Fibroblast of lung (primary cell): ENCODE measurements at regions not wholly inside any gene's neighbourhood (a gene's known extent, or its start where the extent isn't known, plus 50 kb on each side); places are given as distances from the start of the nearest gene placed in this dataset.

Source experiments
- DNase-seq, 2 donors: peaks; one replicate each; pipeline versions ENCODE4 v3.0.0 to v3.0.0-alpha.2; 2010; ENCODE audit warnings: low read depth in 2 of 2
- H2AFZ ChIP-seq: 2 replicates; pipeline ENCODE4 v1.5.1; 2012; ENCODE audit warnings: low read length, control low read depth, inconsistent platforms
- H3K27ac ChIP-seq: 2 replicates; pipeline ENCODE4 v1.5.1; 2011; ENCODE audit warnings: low read length, control low read depth; ENCODE audit not compliant: insufficient read depth
- H3K27me3 ChIP-seq: 2 replicates; pipeline ENCODE4 v1.5.1; 2011; ENCODE audit warnings: mild to moderate bottlenecking, low read length; ENCODE audit not compliant: control insufficient read depth, insufficient read depth
- H3K36me3 ChIP-seq: 2 replicates; pipeline ENCODE4 v1.5.1; 2011; ENCODE audit warnings: low read length; ENCODE audit not compliant: control insufficient read depth, insufficient read depth
- H3K4me1 ChIP-seq: 2 replicates; pipeline ENCODE4 v1.5.1; 2011; ENCODE audit warnings: low read length; ENCODE audit not compliant: control insufficient read depth, insufficient read depth; ENCODE audit errors: extremely low read depth
- H3K4me2 ChIP-seq: 2 replicates; pipeline ENCODE4 v1.5.1; 2011; ENCODE audit warnings: low read length, control low read depth; ENCODE audit not compliant: insufficient read depth; ENCODE audit errors: extremely low read depth
- H3K4me3 ChIP-seq, 4 experiments: fragments of 200-600 bp in 1 of 4; sonication (generic) in 1 of 4; replicated peaks in 1 of 4; 2 replicates each; pipeline ENCODE4 v1.5.1; 2011 to 2016; ENCODE audit warnings: low read length in 4 of 4, low read depth in 3 of 4, mild to moderate bottlenecking in 3 of 4, control low read depth in 2 of 4, inconsistent platforms in 1 of 4, mixed read lengths in 1 of 4; ENCODE audit not compliant: insufficient read depth in 1 of 4; ENCODE audit errors: control extremely low read depth in 1 of 4
- H3K79me2 ChIP-seq: 2 replicates; pipeline ENCODE4 v1.5.1; 2012; ENCODE audit warnings: mild to moderate bottlenecking, low read length, inconsistent platforms; ENCODE audit not compliant: control insufficient read depth, insufficient read depth
- H3K9ac ChIP-seq: 2 replicates; pipeline ENCODE4 v1.5.1; 2011; ENCODE audit warnings: mild to moderate bottlenecking, low read length, control low read depth; ENCODE audit not compliant: insufficient read depth
- H3K9me3 ChIP-seq: 2 replicates; pipeline ENCODE4 v1.5.1; 2012; ENCODE audit warnings: low read depth, low read length; ENCODE audit not compliant: control insufficient read depth, insufficient read depth
- H4K20me1 ChIP-seq: 2 replicates; pipeline ENCODE4 v1.5.1; 2011; ENCODE audit warnings: low read length; ENCODE audit not compliant: control insufficient read depth, insufficient read depth; ENCODE audit errors: extremely low read depth
- EZH2 ChIP-seq: IDR thresholded peaks from 2 replicates; pipeline ENCODE4 v1.5.1; 2012; ENCODE audit warnings: low read length, control low read depth, mild to moderate bottlenecking; ENCODE audit errors: missing control alignments
- TF ChIP-seq, protein P1 (sequence below), 2 donors: IDR thresholded peaks in 1 of 2; conservative IDR thresholded peaks in 1 of 2; 1 replicate in 1 of 2; 2 replicates in 1 of 2; pipeline ENCODE4 v1.5.1; 2011 to 2012; ENCODE audit warnings: low read length in 2 of 2, control low read depth in 1 of 2, inconsistent platforms in 1 of 2, low read depth in 1 of 2, mild to moderate bottlenecking in 1 of 2

DNA sequence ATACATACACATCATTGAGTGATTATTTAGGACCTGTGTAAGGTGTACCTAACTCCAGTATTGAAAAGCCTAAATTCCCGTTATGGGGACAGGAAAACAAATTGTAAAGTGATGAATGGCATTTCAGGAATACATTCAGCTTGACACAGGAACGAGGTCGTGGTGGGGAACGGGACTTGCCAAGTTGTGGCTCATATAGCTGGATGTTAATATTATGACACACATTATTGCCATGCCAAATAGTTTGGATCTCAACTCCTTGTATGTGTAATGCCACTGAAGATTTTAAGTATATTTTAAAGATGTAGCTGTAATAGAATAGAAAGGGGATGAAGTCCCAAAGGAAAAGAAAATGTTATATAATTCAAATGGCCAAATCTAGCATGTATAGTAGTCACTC, 227.2 kb upstream of the GOLIM4 start:
- H3K79me2 ChIP-seq: no peaks in the 10 kb centered on the region
- TF ChIP-seq, protein P1, sequence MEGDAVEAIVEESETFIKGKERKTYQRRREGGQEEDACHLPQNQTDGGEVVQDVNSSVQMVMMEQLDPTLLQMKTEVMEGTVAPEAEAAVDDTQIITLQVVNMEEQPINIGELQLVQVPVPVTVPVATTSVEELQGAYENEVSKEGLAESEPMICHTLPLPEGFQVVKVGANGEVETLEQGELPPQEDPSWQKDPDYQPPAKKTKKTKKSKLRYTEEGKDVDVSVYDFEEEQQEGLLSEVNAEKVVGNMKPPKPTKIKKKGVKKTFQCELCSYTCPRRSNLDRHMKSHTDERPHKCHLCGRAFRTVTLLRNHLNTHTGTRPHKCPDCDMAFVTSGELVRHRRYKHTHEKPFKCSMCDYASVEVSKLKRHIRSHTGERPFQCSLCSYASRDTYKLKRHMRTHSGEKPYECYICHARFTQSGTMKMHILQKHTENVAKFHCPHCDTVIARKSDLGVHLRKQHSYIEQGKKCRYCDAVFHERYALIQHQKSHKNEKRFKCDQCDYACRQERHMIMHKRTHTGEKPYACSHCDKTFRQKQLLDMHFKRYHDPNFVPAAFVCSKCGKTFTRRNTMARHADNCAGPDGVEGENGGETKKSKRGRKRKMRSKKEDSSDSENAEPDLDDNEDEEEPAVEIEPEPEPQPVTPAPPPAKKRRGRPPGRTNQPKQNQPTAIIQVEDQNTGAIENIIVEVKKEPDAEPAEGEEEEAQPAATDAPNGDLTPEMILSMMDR (conservative IDR thresholded peaks at IDR 0.05 in 1 of 2, IDR thresholded peaks at IDR 0.05 in 1 of 2; ENCODE audit: low read depth in 1 of 2, low read length in 2 of 2): no peak
- no peak for TF ChIP-seq EZH2

DNA sequence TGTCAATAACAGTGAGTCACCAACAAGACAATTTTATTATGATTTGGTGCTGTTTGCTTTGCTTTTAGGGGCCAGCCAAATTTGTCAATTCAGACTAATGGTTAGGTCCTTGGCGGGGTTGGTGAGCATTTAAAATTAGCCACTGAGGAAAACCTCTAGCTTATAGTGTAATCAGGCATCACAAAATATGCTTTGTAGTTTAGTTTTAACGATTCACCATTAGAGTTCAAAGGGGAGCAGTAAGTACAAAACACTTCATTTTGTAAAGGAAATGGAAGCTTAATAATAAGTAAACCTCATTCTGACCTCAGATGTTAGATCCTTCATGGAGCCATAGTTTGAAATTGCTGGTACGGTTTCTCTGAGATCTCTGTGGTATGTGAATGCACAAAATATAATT, 218.4 kb upstream of the GOLIM4 start:
- Histone ChIP-seq H3K27me3 (no peaks in the 10 kb centered on the region), H3K79me2 (no peaks in the 10 kb centered on the region), H3K27ac (no peak overlapping the region), H2AFZ (no peak overlapping the region), H3K9ac (no peak overlapping the region), H3K9me3 (no peaks in the 10 kb centered on the region), H3K4me2 (no peak overlapping the region), H4K20me1 (no peaks in the 10 kb centered on the region), H3K36me3 (no peaks in the 10 kb centered on the region), H3K4me3 (no peak overlapping the region), H3K4me1 (no peaks in the 10 kb centered on the region)
- TF ChIP-seq EZH2: no peak
- TF ChIP-seq, protein P1 (conservative IDR thresholded peaks at IDR 0.05 in 1 of 2, IDR thresholded peaks at IDR 0.05 in 1 of 2; ENCODE audit: low read depth in 1 of 2, low read length in 2 of 2): no peak
- no peak for DNase-seq

More for the DNA sequence above, 227.2 kb upstream of the GOLIM4 start:
- Histone ChIP-seq H3K27ac (no peak overlapping the region), H3K9me3 (no peaks in the 10 kb centered on the region), H3K27me3 (no peaks in the 10 kb centered on the region), H3K4me1 (no peaks in the 10 kb centered on the region), H3K4me3 (no peak overlapping the region), H3K9ac (no peak overlapping the region), H4K20me1 (no peaks in the 10 kb centered on the region), H3K36me3 (no peaks in the 10 kb centered on the region), H3K4me2 (no peak overlapping the region), H2AFZ (no peak overlapping the region)
- peak; percentile 49 to 51 for DNase-seq

DNA sequence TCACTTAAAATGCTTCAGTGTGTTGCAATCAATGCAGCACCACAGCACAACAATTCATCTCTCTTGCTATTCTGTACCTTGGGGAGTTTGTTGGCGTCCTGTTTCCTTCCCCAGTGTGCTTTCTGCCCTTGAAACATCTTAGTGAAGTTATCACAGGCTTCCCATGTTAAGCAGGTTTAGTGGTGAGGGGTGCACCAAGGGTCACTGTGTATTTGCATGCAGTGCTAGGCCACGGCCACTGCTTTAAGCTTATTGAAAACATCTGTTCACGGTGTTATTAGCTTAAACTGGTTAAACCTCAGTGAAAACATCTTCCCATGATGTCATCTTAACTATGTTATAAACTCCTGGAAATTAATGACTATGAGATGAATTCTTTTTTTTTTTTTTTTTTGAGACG, 217.3 kb upstream of the GOLIM4 start:
- DNase-seq: peak in 1 of 2 donors; percentile 11
- H3K79me2 ChIP-seq: no peaks in the 10 kb centered on the region

More for the DNA sequence above, 217.3 kb upstream of the GOLIM4 start:
- Histone ChIP-seq H3K27me3 (no peaks in the 10 kb centered on the region), H3K27ac (no peak overlapping the region), H3K4me2 (no peak overlapping the region), H3K36me3 (no peaks in the 10 kb centered on the region), H3K4me1 (no peaks in the 10 kb centered on the region), H2AFZ (no peak overlapping the region), H4K20me1 (no peaks in the 10 kb centered on the region), H3K9ac (no peak overlapping the region), H3K9me3 (no peaks in the 10 kb centered on the region), H3K4me3 (no peak overlapping the region)
- no peak for TF ChIP-seq EZH2
- TF ChIP-seq, protein P1 (conservative IDR thresholded peaks at IDR 0.05 in 1 of 2, IDR thresholded peaks at IDR 0.05 in 1 of 2; ENCODE audit: low read depth in 1 of 2, low read length in 2 of 2): no peak
